ENCODE measurements at regions not wholly inside any gene's neighbourhood (a gene's known extent, or its start where the extent isn't known, plus 50 kb on each side); places are given as distances from the start of the nearest gene placed in this dataset.
A peak's percentile ranks its signal among the peaks of the same experiment; 100 is the strongest.

DNA sequence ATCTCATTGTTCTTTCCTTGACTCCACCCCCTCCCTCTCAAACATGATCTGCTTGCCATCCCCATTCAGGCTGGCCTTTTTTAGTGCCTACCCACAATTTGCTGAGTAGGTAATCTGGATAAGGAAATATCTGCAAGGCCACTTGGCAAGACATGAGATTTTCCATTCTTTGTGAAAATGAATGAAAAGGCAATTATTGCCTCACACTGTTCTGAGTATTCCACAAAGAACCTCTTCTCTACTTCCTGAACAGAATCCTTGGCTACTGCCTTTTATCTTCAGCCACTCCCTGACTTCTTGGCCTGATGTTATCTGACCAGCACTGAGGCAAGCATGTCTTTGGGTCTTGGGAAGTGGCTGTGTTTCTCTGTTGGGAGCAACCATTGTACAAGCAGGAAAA lies 263.2 kb upstream of the ATP2B1 start:
- DNase-seq: no peak

DNA sequence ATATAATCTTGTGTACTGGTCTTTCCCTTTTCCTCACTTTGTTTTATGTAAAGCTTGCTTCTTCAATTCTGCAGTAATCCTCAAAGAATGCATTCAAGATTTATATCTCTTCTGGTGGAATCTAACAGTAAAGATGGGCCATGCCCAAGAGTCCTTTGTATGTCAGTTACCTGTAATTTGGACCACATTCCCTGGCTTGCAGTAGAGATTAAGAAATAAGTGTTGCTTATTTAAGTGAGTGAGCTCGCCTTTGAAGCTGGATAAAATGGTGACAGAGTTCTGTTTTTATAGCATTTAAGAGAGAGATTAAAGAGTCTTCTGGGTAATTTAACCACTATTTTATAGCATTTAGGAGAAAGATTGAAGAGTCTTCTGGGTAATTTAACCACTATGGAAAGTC lies 262.1 kb upstream of the ATP2B1 start:
- no peak for DNase-seq

- DNase-seq: no peak
Observed at GRCh38 chr12:89969093-89969492, 260.5 kb upstream of the ATP2B1 start.

DNA sequence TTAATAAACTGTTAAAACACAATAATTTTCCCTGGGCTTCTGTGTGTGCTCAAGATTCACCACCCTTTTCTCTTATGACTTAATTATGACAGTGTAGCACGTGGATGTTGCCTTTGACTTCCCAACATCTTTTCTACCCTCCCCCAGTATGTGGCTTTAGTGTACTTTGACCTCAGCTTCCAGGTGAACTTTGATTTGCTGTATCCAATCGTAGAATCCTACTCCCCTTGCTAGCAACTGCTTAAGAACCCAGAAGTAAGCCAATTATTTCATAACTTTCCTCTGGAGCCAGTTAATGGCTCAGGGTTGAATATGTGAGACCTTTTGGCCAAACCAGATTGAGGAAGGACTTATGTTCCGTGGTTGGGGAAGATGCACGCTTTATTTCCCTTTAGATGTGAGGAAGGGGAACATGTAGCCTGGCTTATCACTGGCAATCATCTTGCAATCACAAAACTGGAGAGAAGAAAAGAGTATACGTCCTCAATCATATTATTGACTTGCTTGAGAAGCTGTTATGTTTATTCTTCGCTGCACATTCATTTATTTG lies 259.6 kb upstream of the ATP2B1 start:
- DNase-seq: no peak

- no peak for DNase-seq
Observed at GRCh38 chr12:89966495-89967240, 258.0 kb upstream of the ATP2B1 start.

DNA sequence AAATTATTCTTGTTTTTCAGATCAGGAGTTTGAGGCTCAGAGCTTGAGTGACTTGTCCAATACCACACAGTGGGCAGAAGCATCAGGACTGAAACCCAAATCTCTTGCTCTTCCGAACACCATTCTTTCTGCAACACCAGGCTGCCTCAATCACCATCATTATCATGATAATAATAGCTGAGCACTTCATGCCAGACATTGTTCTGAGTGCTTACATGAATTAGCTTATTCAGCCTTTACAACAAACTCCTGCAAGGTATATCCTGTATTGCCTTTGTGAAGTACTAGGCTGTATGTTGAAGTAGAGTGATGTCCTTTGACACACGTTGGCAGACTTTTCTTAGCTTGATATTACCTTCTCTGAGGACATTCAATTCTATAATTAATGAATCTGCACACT lies 257.4 kb upstream of the ATP2B1 start:
- DNase-seq: no peak

DNA sequence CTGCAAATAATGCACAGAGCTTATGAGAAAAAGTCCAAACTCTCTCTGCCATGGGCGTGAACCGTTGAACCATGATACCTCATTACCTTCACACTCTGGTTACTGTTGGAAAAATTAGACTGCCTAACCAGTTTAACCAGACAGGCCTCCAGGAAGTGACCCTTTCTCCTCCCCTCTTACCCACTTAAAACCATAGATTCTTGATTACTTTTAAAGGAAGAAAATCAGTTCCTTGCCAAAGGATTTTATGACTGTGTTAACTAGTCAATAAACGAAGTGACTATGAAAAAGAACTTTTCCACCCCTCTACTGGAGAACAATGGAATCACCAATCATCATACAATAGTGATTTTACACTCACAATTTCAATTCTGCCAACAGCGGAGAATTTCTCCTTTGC lies 254.0 kb upstream of the ATP2B1 start:
- DNase-seq: no peak

- DNase-seq: no peak
Observed at GRCh38 chr12:89960607-89961394, 252.2 kb upstream of the ATP2B1 start.

GRCh38 chr12:89960011-89960507 lies 251.4 kb upstream of the ATP2B1 start:
- no peak for DNase-seq

DNA sequence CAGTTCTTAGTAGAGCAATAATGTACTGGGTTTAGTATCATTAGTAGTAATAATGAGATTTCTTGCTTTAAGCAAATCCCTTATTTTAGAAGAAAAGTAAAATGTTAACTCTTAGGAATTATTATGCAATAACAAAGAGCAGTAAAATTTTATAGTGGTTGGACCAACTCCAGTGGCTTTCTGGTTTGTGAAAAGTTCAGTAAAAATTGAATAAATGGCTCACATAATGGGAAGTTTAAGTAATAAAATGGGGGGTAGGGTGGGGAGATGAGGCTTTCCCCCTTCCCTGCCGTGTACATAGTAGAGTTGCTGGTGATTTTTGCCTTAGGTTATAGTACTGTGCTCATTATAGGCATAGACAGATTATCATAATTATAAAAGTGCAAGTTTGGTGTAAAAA lies 250.5 kb upstream of the ATP2B1 start:
- DNase-seq: no peak

DNA sequence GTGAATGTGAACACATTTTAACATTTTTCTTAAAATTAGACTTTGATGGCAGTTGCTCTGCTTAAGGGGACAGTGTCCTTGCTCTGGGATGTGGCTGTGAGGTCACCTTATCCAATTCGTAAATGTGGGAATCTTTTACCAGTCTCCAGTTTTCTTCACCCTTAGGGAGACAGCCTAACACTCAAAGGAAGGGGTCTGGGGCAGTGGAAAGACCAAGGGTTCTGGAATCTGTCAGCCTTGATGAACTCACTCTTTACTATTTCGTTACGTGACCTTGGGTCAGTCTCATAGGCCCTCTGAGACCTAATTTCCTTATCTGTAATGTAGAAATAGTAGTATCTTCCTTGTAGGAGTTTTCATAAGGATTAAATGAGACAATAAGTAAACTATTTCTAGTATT lies 245.6 kb upstream of the ATP2B1 start:
- DNase-seq: no peak

- no peak for DNase-seq
Observed at GRCh38 chr12:89951694-89952060, 243.0 kb upstream of the ATP2B1 start.

- DNase-seq: no peak
Observed at GRCh38 chr12:89951050-89951693, 242.5 kb upstream of the ATP2B1 start.

DNA sequence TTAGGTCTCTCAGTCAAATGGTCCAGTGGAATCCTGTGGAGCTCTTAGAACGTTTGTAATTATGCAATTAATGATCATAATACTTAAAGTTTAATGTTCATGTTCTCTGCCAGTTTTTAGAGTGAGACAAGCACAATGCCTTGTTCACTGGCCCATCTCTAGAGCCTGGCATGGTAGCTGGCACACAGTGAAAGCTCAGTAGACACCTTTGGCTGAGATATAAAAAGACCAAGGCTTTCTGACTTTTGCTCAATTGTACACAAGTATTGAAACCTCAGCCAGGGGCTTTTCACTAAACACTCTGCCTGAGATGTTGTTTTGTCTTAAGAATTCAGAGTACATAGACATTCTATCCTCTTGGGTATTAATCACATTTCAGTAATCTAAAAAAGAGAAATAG lies 241.8 kb upstream of the ATP2B1 start:
- DNase-seq: no peak

GRCh38 chr12:89949457-89950195 lies 241.0 kb upstream of the ATP2B1 start:
- peak; percentile 81 for DNase-seq

GRCh38 chr12:89948271-89949175 lies 239.9 kb upstream of the ATP2B1 start:
- no peak for DNase-seq

- DNase-seq: no peak
Observed at GRCh38 chr12:89947437-89948270, 239.0 kb upstream of the ATP2B1 start.

DNA sequence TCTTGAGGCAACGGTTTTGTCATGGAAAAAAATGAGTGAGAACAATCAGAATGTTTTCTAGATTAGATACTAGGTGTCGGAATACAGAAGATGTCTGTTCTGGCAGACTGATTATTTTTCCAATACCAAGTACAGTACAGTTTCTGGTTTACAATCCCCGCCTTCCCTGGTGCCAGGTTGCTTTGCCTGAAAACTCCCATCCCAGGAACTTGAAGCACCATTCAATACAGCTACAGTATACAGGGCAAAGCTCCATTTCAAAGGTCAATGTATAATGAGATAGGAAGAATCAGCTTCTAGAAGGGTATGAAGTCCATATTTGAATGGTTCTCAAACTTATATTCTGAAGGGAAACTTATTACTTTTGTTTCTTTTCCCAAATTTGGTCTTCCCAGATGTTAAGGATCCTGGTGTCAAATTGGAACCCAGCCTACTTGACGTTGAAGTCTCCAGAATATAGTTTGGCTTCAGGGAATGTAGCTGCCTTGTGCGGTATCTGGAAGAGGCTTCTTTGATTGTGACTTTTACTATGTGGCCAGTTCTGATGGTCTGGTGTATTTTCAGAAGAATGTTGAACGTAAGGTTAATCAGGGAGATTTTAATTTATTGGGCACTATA lies 238.0 kb upstream of the ATP2B1 start:
- DNase-seq: no peak

GRCh38 chr12:89945123-89945522 lies 236.5 kb upstream of the ATP2B1 start:
- DNase-seq: no peak

- no peak for DNase-seq
Observed at GRCh38 chr12:89943463-89943862, 234.8 kb upstream of the ATP2B1 start.
